Fibroblast of lung (primary cell): ENCODE measurements at regions not wholly inside any gene's neighbourhood (a gene's known extent, or its start where the extent isn't known, plus 50 kb on each side); places are given as distances from the start of the nearest gene placed in this dataset.

Experiments used
- DNase-seq, 2 donors: peaks; one replicate each; pipeline versions ENCODE4 v3.0.0 to v3.0.0-alpha.2; 2010; ENCODE audit warnings: low read depth in 2 of 2
- H2AFZ ChIP-seq: 2 replicates; pipeline ENCODE4 v1.5.1; 2012; ENCODE audit warnings: low read length, control low read depth, inconsistent platforms
- H3K27ac ChIP-seq: 2 replicates; pipeline ENCODE4 v1.5.1; 2011; ENCODE audit warnings: low read length, control low read depth; ENCODE audit not compliant: insufficient read depth
- H3K27me3 ChIP-seq: 2 replicates; pipeline ENCODE4 v1.5.1; 2011; ENCODE audit warnings: mild to moderate bottlenecking, low read length; ENCODE audit not compliant: control insufficient read depth, insufficient read depth
- H3K36me3 ChIP-seq: 2 replicates; pipeline ENCODE4 v1.5.1; 2011; ENCODE audit warnings: low read length; ENCODE audit not compliant: control insufficient read depth, insufficient read depth
- H3K4me1 ChIP-seq: 2 replicates; pipeline ENCODE4 v1.5.1; 2011; ENCODE audit warnings: low read length; ENCODE audit not compliant: control insufficient read depth, insufficient read depth; ENCODE audit errors: extremely low read depth
- H3K4me2 ChIP-seq: 2 replicates; pipeline ENCODE4 v1.5.1; 2011; ENCODE audit warnings: low read length, control low read depth; ENCODE audit not compliant: insufficient read depth; ENCODE audit errors: extremely low read depth
- H3K4me3 ChIP-seq, 4 experiments: fragments of 200-600 bp in 1 of 4; sonication (generic) in 1 of 4; replicated peaks in 1 of 4; 2 replicates each; pipeline ENCODE4 v1.5.1; 2011 to 2016; ENCODE audit warnings: low read length in 4 of 4, low read depth in 3 of 4, mild to moderate bottlenecking in 3 of 4, control low read depth in 2 of 4, inconsistent platforms in 1 of 4, mixed read lengths in 1 of 4; ENCODE audit not compliant: insufficient read depth in 1 of 4; ENCODE audit errors: control extremely low read depth in 1 of 4
- H3K79me2 ChIP-seq: 2 replicates; pipeline ENCODE4 v1.5.1; 2012; ENCODE audit warnings: mild to moderate bottlenecking, low read length, inconsistent platforms; ENCODE audit not compliant: control insufficient read depth, insufficient read depth
- H3K9ac ChIP-seq: 2 replicates; pipeline ENCODE4 v1.5.1; 2011; ENCODE audit warnings: mild to moderate bottlenecking, low read length, control low read depth; ENCODE audit not compliant: insufficient read depth
- H3K9me3 ChIP-seq: 2 replicates; pipeline ENCODE4 v1.5.1; 2012; ENCODE audit warnings: low read depth, low read length; ENCODE audit not compliant: control insufficient read depth, insufficient read depth
- H4K20me1 ChIP-seq: 2 replicates; pipeline ENCODE4 v1.5.1; 2011; ENCODE audit warnings: low read length; ENCODE audit not compliant: control insufficient read depth, insufficient read depth; ENCODE audit errors: extremely low read depth
- CTCF ChIP-seq, 2 donors: IDR thresholded peaks in 1 of 2; conservative IDR thresholded peaks in 1 of 2; 1 replicate in 1 of 2; 2 replicates in 1 of 2; pipeline ENCODE4 v1.5.1; 2011 to 2012; ENCODE audit warnings: low read length in 2 of 2, control low read depth in 1 of 2, inconsistent platforms in 1 of 2, low read depth in 1 of 2, mild to moderate bottlenecking in 1 of 2
- EZH2 ChIP-seq: IDR thresholded peaks from 2 replicates; pipeline ENCODE4 v1.5.1; 2012; ENCODE audit warnings: low read length, control low read depth, mild to moderate bottlenecking; ENCODE audit errors: missing control alignments

DNA sequence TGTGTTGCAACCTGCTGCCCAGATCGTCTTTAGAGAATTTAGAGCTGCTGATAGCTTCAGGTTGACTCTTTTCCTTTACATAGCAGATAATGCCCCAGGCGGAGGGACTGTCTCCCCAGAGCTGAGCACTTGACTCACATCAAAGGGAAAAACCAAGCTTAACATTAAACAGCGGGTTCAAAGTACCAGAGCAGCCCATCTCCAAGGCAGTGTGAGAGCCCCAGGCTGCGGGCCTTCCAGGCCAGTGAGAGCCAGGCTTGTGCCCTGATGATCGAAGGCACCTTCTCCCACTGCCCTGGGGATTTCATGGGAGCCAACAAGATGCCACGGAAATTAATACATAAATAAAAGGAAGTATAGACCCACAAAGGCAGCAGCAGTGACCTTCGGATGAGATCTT lies 275.6 kb downstream of the XXYLT1 start:
- Histone ChIP-seq H3K4me2 (no peak overlapping the region), H3K79me2 (no peaks in the 10 kb centered on the region), H3K36me3 (no peaks in the 10 kb centered on the region), H3K4me1 (no peaks in the 10 kb centered on the region), H3K9me3 (no peaks in the 10 kb centered on the region), H4K20me1 (no peaks in the 10 kb centered on the region), H2AFZ (no peak overlapping the region), H3K9ac (no peak overlapping the region), H3K27me3 (peaks cover 2% of the 10 kb centered on the region), H3K27ac (no peak overlapping the region), H3K4me3 (no peak overlapping the region)
- no peak for DNase-seq
- TF ChIP-seq CTCF (conservative IDR thresholded peaks at IDR 0.05 in 1 of 2, IDR thresholded peaks at IDR 0.05 in 1 of 2; ENCODE audit: low read depth in 1 of 2, low read length in 2 of 2) (no peak), EZH2 (no peak)

- TF ChIP-seq CTCF (conservative IDR thresholded peaks at IDR 0.05 in 1 of 2, IDR thresholded peaks at IDR 0.05 in 1 of 2; ENCODE audit: low read depth in 1 of 2, low read length in 2 of 2) (no peak), EZH2 (no peak)
- no peaks in the 10 kb centered on the region for H4K20me1 ChIP-seq
- H3K36me3 ChIP-seq = no peaks in the 10 kb centered on the region
- no peak overlapping the region for H3K4me3 ChIP-seq
- H2AFZ ChIP-seq = no peak overlapping the region
- no peaks in the 10 kb centered on the region for H3K9me3 ChIP-seq
- no peaks in the 10 kb centered on the region for H3K79me2 ChIP-seq
- H3K4me2 ChIP-seq = no peak overlapping the region
- no peak overlapping the region for H3K9ac ChIP-seq
- no peaks in the 10 kb centered on the region for H3K27me3 ChIP-seq
- DNase-seq = no peak
- H3K4me1 ChIP-seq = no peaks in the 10 kb centered on the region
- no peak overlapping the region for H3K27ac ChIP-seq
These were observed 275.0 kb downstream of the XXYLT1 start for GRCh38 chr3:194995922-194996321.

DNA sequence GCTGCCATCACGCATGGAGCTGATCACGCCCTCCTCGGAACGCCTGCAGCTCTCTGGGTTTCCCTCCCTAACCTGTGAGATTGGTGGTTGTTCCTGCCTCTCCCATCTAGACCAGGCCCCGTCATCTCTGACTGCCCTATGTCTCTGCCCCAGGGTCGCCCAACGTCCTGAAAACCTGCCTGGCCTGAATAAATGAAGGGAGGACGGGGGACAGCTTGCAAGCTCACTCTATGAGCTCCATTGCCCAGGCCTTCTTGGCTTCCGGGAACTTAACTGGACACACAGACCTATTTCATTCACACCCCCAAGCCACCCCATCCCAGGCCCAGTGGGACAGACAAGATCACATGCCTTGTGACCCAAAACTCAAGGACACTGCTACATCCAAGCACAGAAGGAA lies 274.2 kb downstream of the XXYLT1 start:
- Histone ChIP-seq H3K9ac (no peak overlapping the region), H2AFZ (no peak overlapping the region), H4K20me1 (no peaks in the 10 kb centered on the region), H3K4me1 (no peaks in the 10 kb centered on the region), H3K9me3 (no peaks in the 10 kb centered on the region), H3K36me3 (no peaks in the 10 kb centered on the region), H3K27me3 (peaks cover 7% of the 10 kb centered on the region), H3K27ac (no peak overlapping the region), H3K79me2 (no peaks in the 10 kb centered on the region), H3K4me3 (no peak overlapping the region), H3K4me2 (no peak overlapping the region)
- DNase-seq = no peak
- TF ChIP-seq CTCF (conservative IDR thresholded peaks at IDR 0.05 in 1 of 2, IDR thresholded peaks at IDR 0.05 in 1 of 2; ENCODE audit: low read depth in 1 of 2, low read length in 2 of 2) = no peak
- TF ChIP-seq EZH2 = no peak
